ENCODE measurements at regions not wholly inside any gene's neighbourhood (a gene's known extent, or its start where the extent isn't known, plus 50 kb on each side); places are given as distances from the start of the nearest gene placed in this dataset.

DNA sequence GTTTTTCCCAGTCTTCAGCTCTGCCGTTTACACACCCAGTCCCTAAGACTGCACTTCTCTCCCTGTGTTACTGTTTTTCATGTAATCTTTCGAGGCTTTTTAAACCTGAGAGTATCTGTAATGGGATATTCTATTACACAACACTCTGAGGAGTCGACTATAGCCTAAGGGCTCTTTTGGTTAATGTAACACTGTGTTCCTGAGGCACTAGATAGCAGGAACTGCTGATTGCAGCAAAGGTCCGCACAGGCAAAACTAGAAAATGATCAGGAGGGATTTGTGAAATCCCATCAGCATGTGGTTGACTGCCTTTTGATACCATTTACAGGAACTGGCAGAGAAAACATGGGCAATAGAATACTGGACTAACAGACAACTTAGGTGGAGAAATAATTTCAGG lies 512.3 kb upstream of the RAG2 start:
- H3K9me3 Mint-ChIP-seq = no peaks in the 10 kb centered on the region
- DNase-seq = no peak
- H3K4me3 Mint-ChIP-seq = no peak overlapping the region
- no peak overlapping the region for H3K27ac Mint-ChIP-seq
- no peaks in the 10 kb centered on the region for H3K36me3 Mint-ChIP-seq (ENCODE audit: low read depth)
- intact Hi-C loops (cut with micrococcal nuclease) = no loop called here
- H3K27me3 Mint-ChIP-seq = no peaks in the 10 kb centered on the region
- H3K4me1 Mint-ChIP-seq = no peaks in the 10 kb centered on the region

DNA sequence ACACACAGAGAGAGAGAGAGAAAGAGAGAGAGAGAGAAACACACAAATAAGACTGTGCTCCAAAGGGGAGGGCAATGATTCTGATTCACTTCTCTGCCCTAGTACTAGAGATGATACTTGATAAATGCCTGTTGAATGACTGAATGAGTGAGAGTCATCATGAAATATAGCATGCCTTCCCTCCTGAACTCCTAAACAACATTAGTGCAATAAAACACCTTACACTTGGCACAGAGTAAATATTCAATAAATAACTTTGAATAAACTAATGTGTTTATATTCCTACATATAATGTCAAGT lies 511.2 kb upstream of the RAG2 start:
- no peak overlapping the region for H3K4me3 Mint-ChIP-seq
- intact Hi-C loops (cut with micrococcal nuclease) = no loop called here
- no peak overlapping the region for H3K27ac Mint-ChIP-seq
- no peaks in the 10 kb centered on the region for H3K4me1 Mint-ChIP-seq
- no peaks in the 10 kb centered on the region for H3K9me3 Mint-ChIP-seq
- DNase-seq = no peak
- H3K36me3 Mint-ChIP-seq (ENCODE audit: low read depth) = no peaks in the 10 kb centered on the region
- H3K27me3 Mint-ChIP-seq = no peaks in the 10 kb centered on the region

DNA sequence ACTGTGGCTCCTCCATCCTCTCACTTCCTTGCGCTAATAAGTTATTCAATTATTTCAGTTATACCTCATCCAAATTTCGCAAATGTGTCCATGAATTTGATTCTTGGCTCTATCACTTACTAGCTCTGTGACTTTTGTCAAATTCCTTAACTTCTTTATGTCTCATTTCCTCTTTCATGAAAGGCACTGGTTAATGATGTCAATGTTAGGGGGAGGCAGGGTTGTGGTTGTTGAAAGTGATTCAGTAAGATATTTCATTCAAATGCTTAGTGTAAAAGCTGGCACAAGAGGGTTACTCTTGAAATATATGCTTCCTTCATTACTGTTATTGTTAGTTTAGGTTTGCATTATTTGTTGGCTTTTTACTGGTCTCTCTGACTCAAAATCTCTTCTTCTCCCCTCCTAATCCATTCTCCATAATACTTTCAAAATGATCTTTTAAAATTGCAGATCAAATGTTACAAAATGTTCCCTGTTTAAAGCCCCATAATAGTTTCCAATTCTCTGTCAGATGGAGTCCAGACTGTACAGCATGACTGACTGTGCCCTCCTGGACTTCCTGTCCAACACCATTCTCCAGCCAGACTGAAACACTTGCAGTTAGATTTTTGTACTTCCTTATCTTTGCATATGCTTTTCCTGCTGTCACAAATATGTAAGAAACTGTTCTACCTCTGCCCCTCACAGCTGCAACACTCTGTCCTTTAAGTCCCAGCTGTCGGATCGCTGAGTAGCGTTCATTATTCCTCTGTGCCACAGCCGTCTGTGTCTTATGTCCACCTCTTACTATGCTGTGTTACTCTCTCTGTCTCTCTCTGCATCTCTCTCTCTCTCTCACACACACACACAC lies 510.6 kb upstream of the RAG2 start:
- H3K4me3 Mint-ChIP-seq = no peak overlapping the region
- DNase-seq = no peak
- no peaks in the 10 kb centered on the region for H3K27me3 Mint-ChIP-seq
- intact Hi-C loops (cut with micrococcal nuclease) = no loop called here
- no peak overlapping the region for H3K27ac Mint-ChIP-seq
- no peaks in the 10 kb centered on the region for H3K4me1 Mint-ChIP-seq
- H3K36me3 Mint-ChIP-seq (ENCODE audit: low read depth) = no peaks in the 10 kb centered on the region
- no peaks in the 10 kb centered on the region for H3K9me3 Mint-ChIP-seq

DNA sequence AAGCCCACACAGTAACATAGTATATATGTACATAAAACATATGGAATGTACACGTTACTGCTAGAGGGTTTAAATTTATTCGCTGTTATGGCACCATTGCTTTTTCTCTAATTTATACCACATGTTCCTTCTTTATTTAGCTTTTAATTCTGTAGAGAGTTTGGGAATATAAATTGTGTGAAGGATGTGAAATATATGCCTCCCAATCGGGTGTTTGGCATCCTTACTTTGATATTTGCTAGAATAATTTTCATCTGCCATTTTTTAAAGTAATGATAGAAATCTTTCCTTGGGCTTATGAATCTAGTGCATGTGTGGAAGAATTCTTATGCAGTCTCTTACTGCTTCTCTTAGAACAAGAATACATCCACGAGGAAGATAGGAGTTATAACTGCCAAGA lies 509.8 kb upstream of the RAG2 start:
- Mint-ChIP-seq H3K4me1 (no peaks in the 10 kb centered on the region), H3K36me3 (ENCODE audit: low read depth) (no peaks in the 10 kb centered on the region), H3K9me3 (no peaks in the 10 kb centered on the region), H3K27me3 (no peaks in the 10 kb centered on the region), H3K4me3 (no peak overlapping the region), H3K27ac (no peak overlapping the region)
- DNase-seq = no peak
- intact Hi-C loops (cut with micrococcal nuclease) = no loop called here

DNA sequence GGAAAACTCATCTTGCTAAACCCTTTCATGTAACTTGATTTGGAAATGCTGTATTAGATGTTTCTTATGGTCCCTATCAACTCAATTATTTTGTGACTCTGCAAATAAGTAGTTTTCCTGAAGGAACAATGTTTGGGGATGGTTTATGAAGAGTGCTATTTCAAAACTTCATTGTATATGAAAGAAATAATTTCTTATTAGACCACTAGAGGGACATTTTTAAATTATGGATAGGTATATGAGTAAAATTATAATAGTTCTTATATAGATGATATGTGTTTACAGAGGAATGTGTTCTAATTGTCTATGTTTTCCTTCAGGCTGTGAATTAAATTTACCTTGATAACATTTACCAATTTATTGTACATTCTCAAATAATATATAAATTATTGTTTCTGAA lies 509.4 kb upstream of the RAG2 start:
- Mint-ChIP-seq H3K27me3 (no peaks in the 10 kb centered on the region), H3K27ac (no peak overlapping the region), H3K4me3 (no peak overlapping the region), H3K9me3 (no peaks in the 10 kb centered on the region), H3K36me3 (ENCODE audit: low read depth) (no peaks in the 10 kb centered on the region), H3K4me1 (no peaks in the 10 kb centered on the region)
- intact Hi-C loops (cut with micrococcal nuclease) = no loop called here
- DNase-seq = no peak

DNA sequence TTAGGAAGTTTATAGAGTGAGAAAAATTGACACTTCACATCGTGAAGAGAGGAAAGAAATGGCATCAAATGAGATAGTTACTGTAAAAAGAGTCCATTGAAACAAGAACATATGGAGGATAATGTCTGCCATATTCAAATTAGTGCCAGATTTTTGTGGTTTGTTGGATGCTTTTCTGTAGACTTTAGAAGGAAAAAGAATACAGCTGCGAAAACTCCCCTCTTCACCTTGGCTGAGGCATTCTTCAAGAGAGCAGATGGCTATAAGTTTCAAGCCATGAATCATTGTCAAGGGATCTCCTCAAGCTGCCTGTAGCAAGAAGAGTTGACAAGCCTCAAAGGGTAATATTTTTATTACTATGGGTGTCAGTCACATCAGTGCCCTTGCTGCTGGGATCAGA lies 507.4 kb upstream of the RAG2 start:
- intact Hi-C loops (cut with micrococcal nuclease) = no loop called here
- Mint-ChIP-seq H3K27ac (no peak overlapping the region), H3K4me3 (no peak overlapping the region), H3K27me3 (no peaks in the 10 kb centered on the region), H3K36me3 (ENCODE audit: low read depth) (no peaks in the 10 kb centered on the region), H3K9me3 (no peaks in the 10 kb centered on the region), H3K4me1 (no peaks in the 10 kb centered on the region)
- no peak for DNase-seq

DNA sequence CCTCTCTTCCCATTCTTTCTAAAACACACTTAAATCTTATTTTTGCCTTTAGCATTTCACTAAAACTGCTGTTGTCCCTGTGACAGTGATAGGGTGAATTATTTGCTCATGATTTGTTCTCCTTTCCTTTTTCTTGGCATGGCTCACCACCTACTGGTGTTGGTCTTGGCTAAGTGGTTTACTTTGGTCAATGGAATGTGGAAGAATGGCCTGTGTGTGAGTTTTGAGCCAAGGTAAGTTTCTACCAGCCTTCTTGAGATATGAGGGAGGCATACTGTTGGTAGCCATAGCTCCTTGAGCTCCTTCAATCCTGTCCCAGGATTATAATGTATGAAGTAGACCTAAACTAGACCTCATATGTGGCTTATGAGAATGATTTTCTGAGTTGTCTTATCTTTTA lies 506.3 kb upstream of the RAG2 start:
- intact Hi-C loops (cut with micrococcal nuclease) = no loop called here
- no peak overlapping the region for H3K4me3 Mint-ChIP-seq

DNA sequence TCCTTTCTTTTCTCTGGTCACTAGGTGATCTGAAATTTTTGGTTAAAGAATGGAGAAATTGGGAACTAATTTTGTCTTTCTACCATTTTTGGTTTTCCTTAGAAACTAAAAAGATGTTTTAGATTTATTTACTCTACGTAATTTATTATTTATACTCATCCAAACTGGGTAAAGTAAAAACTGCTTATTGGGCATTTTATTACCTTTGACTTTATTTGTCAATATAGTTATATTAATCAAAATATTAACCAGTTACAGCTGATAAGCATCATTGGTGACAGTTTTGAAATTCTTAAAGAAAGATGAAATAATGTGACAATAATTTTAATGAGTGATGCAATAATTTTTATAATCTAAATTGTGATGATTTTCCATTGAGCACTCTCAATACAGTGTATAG lies 502.0 kb upstream of the RAG2 start:
- no peaks in the 10 kb centered on the region for H3K27me3 Mint-ChIP-seq

More for the DNA sequence above, 506.3 kb upstream of the RAG2 start:
- no peaks in the 10 kb centered on the region for H3K27me3 Mint-ChIP-seq
- H3K36me3 Mint-ChIP-seq (ENCODE audit: low read depth) = no peaks in the 10 kb centered on the region
- no peaks in the 10 kb centered on the region for H3K9me3 Mint-ChIP-seq
- H3K4me1 Mint-ChIP-seq = no peaks in the 10 kb centered on the region
- no peak overlapping the region for H3K27ac Mint-ChIP-seq
- no peak for DNase-seq

DNA sequence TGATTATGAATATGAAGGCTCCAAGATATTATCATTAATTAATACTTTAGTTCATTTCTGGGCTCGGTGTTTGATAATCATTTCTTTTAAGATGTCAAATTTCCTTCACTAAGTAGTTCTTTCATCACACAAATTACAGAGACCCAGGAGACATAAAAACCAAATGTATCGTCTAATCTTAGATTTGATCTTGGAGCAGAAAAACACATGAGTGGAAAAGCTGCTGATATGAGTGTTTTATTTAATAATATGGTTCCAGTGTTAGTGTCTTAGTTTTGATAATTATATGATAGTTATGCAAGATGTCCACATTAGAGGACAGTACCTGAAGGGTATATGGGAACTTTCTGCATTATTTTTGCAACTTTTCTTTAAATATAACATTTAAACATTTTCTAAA lies 494.5 kb upstream of the RAG2 start:
- no peak overlapping the region for H3K4me3 Mint-ChIP-seq
- no peak overlapping the region for H3K27ac Mint-ChIP-seq
- H3K4me1 Mint-ChIP-seq = no peaks in the 10 kb centered on the region
- no peaks in the 10 kb centered on the region for H3K27me3 Mint-ChIP-seq
- no peak for DNase-seq
- intact Hi-C loops (cut with micrococcal nuclease) = no loop called here
- H3K36me3 Mint-ChIP-seq (ENCODE audit: low read depth) = no peaks in the 10 kb centered on the region
- no peaks in the 10 kb centered on the region for H3K9me3 Mint-ChIP-seq

More for the DNA sequence above, 502.0 kb upstream of the RAG2 start:
- no peaks in the 10 kb centered on the region for H3K36me3 Mint-ChIP-seq (ENCODE audit: low read depth)
- no peaks in the 10 kb centered on the region for H3K9me3 Mint-ChIP-seq
- H3K4me1 Mint-ChIP-seq = no peaks in the 10 kb centered on the region
- H3K27ac Mint-ChIP-seq = no peak overlapping the region
- no peak for DNase-seq
- intact Hi-C loops (cut with micrococcal nuclease) = no loop called here
- H3K4me3 Mint-ChIP-seq = no peak overlapping the region

DNA sequence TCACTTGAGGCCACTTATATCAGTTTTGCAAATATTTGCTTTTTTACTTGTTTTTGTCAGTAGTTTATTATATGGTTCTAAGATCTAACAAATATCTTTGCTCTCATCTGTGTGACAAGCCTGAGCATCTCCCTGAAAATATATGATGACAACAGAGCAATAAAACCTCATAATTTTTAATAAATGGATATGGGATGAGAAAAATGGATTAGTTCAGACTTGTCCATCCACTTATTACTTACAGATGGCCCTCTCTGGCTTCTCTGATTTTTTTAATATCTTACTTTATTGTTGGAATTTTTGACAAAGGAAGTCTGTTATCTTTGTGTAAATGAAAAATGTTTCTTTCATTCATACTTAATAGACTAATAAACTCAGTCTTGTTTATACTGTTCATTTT lies 491.4 kb upstream of the RAG2 start:
- intact Hi-C loops (cut with micrococcal nuclease) = no loop called here
- H3K27me3 Mint-ChIP-seq = no peaks in the 10 kb centered on the region
- H3K4me3 Mint-ChIP-seq = no peak overlapping the region
- H3K27ac Mint-ChIP-seq = no peak overlapping the region
- no peaks in the 10 kb centered on the region for H3K4me1 Mint-ChIP-seq
- H3K9me3 Mint-ChIP-seq = no peaks in the 10 kb centered on the region
- no peaks in the 10 kb centered on the region for H3K36me3 Mint-ChIP-seq (ENCODE audit: low read depth)
- DNase-seq = no peak

DNA sequence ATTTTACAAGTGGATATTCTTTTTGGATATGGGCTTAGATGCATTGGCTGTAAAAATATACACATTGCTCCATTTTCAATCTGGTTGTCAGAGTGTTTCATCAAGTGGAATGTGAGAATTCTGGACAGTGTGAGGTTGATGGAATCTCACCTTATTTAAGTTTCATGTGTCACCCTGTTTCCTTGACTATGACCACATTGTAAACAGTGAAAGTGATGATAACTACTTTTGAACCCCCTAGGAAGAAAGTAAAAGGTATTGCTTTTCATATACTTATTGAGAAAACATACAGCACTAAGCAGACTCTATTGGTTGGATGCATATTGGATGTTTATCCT lies 490.5 kb upstream of the RAG2 start:
- Mint-ChIP-seq H3K27me3 (no peaks in the 10 kb centered on the region), H3K36me3 (ENCODE audit: low read depth) (no peaks in the 10 kb centered on the region), H3K4me1 (no peaks in the 10 kb centered on the region), H3K9me3 (no peaks in the 10 kb centered on the region), H3K27ac (no peak overlapping the region), H3K4me3 (no peak overlapping the region)
- intact Hi-C loops (cut with micrococcal nuclease) = no loop called here
- DNase-seq = no peak

DNA sequence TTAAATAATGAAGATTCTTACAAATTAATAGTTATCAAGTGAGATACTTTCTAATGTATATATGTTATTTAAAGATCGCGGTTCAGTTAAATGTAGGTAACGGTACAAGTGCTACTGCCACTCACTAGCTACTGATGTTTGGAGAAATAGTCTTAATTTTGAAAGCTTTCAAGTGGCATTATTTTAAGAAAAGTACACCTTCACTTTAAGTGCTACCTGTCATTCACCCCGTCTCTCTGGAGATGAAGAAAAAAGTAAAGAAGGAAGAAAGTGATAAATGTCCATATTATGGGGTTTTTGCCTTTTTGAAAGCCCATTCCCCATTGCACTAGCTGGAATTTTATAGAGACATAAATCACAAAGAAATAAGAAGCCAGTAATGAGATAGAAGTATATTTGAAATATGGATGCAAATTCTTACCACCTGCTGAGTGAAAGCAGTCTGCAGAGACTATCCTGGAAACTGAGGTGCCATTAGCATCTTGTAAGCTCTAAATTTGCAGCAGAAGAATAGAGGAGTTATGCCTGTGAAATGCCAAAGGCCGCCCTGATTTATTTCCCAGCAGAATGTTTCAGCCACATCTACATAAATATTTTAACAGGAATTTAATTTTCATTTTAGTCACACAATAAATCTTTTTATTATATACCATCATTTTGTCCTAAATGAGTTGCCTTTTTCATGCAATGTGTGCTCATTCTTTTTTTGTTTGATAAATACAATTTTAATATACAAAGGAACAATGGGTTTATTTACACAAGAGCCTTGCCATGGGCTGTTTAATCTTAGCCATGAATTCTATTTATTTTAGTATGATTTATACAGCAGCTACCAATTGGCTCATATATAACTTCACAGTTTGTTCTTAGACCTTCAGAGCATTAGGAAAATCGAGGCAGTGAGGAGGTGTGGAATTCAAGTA lies 489.9 kb upstream of the RAG2 start:
- DNase-seq = no peak
- Mint-ChIP-seq H3K9me3 (no peaks in the 10 kb centered on the region), H3K27ac (no peak overlapping the region), H3K4me1 (no peaks in the 10 kb centered on the region), H3K4me3 (no peak overlapping the region), H3K27me3 (no peaks in the 10 kb centered on the region), H3K36me3 (ENCODE audit: low read depth) (no peaks in the 10 kb centered on the region)
- intact Hi-C loops (cut with micrococcal nuclease) = no loop called here

DNA sequence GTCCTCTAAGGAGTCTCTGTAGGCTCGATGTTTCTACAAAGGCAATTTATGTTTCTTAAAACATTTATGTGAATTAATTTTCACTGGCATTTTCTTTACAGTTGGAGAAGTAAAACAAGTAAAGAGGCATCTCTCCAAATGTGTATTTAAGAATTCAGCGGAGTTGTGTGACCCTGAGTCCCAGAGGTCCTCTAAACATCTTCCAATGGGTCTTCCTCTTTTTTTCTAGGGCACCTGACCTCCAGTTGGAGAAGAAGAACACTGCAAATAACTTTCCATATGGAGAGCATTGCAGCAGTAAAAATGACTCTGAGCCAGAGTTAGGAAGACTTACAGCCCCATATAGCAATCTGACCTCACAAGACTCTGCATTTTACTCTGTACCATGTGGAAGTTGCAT lies 480.5 kb upstream of the RAG2 start:
- H3K27me3 Mint-ChIP-seq = no peaks in the 10 kb centered on the region
- no peak for DNase-seq
- no peak overlapping the region for H3K27ac Mint-ChIP-seq
- H3K4me3 Mint-ChIP-seq = no peak overlapping the region
- intact Hi-C loops (cut with micrococcal nuclease) = no loop called here
- no peaks in the 10 kb centered on the region for H3K36me3 Mint-ChIP-seq (ENCODE audit: low read depth)
- H3K9me3 Mint-ChIP-seq = no peaks in the 10 kb centered on the region
- no peaks in the 10 kb centered on the region for H3K4me1 Mint-ChIP-seq

DNA sequence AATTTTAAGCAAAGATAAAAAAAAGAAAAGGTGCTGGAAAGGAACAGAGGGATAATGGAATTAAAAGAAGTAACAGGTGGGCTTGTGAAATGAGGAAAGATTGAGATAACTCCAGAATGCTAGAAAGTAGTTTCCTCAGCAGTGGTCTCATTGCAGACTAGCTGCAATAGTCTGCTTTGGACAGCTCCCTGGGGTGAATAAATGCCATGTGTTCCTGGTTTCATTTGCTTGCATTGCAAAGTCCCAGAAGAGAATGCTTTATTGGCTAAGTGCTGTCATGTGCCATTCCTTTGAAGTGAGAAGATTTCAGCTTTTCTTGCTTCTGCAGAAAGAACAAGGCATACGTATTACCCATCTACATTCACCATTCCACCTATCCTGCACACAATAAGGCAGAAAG lies 478.8 kb upstream of the RAG2 start:
- Mint-ChIP-seq H3K4me3 (no peak overlapping the region), H3K4me1 (no peaks in the 10 kb centered on the region), H3K9me3 (no peaks in the 10 kb centered on the region), H3K27me3 (no peaks in the 10 kb centered on the region), H3K36me3 (ENCODE audit: low read depth) (no peaks in the 10 kb centered on the region), H3K27ac (no peak overlapping the region)
- intact Hi-C loops (cut with micrococcal nuclease) = no loop called here
- DNase-seq = no peak
